AG04450 (cell line): ENCODE measurements at regions not wholly inside any gene's neighbourhood (a gene's known extent, or its start where the extent isn't known, plus 50 kb on each side); places are given as distances from the start of the nearest gene placed in this dataset.

Source experiments
- CTCF ChIA-PET: fragments of 300-600, 350-600 bp; formaldehyde crosslinking; extraction: SDS; loops from one replicate; lab custom pipeline; 2022; ENCODE audit warnings: antibody characterized with exemption, inconsistent platforms; lab: Charles Lee
- POLR2A ChIA-PET: fragments of 350-600 bp; formaldehyde crosslinking; extraction: SDS; loops from one replicate; lab custom pipeline; 2021; ENCODE audit warnings: antibody characterized with exemption, inconsistent platforms; lab: Yijun Ruan, JAX
- DNase-seq: peaks from one replicate; pipeline ENCODE4 v3.0.0-alpha.2; 2011; ENCODE audit warnings: low read depth, low spot score
- H3K27ac ChIP-seq: one replicate; pipeline ENCODE4 v1.5.1; 2012; ENCODE audit warnings: low read depth, low read length, control low read depth
- H3K27me3 ChIP-seq: one replicate; pipeline ENCODE4 v1.6.0; 2012; ENCODE audit warnings: low read length; ENCODE audit not compliant: control insufficient read depth, insufficient read depth
- H3K4me3 ChIP-seq: 2 replicates; pipeline ENCODE4 v1.5.1; 2011; ENCODE audit warnings: mild to moderate bottlenecking, low read depth, low read length, control low read depth
- H3K9me3 ChIP-seq: 2 replicates; pipeline ENCODE4 v1.5.1; 2012; ENCODE audit warnings: low read length; ENCODE audit not compliant: control insufficient read depth, insufficient read depth
- TF ChIP-seq, protein P1 (sequence below): IDR thresholded peaks from 2 replicates; pipeline ENCODE4 v1.5.1; 2011; ENCODE audit warnings: low read depth, low read length, control low read depth, inconsistent platforms

GRCh38 chr12:93128332-93128707 lies 199.2 kb upstream of the EEA1 start:
- CTCF ChIA-PET: interaction anchor here (0.9 to 2.2 kb wide), 4 partner anchors 9 to 268 kb away, joined by 3 to 12 read pairs (median 6); no protein-coding TSS in a partner anchor
- DNase-seq: no peak
- TF ChIP-seq, protein P1, sequence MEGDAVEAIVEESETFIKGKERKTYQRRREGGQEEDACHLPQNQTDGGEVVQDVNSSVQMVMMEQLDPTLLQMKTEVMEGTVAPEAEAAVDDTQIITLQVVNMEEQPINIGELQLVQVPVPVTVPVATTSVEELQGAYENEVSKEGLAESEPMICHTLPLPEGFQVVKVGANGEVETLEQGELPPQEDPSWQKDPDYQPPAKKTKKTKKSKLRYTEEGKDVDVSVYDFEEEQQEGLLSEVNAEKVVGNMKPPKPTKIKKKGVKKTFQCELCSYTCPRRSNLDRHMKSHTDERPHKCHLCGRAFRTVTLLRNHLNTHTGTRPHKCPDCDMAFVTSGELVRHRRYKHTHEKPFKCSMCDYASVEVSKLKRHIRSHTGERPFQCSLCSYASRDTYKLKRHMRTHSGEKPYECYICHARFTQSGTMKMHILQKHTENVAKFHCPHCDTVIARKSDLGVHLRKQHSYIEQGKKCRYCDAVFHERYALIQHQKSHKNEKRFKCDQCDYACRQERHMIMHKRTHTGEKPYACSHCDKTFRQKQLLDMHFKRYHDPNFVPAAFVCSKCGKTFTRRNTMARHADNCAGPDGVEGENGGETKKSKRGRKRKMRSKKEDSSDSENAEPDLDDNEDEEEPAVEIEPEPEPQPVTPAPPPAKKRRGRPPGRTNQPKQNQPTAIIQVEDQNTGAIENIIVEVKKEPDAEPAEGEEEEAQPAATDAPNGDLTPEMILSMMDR: no peak
- Histone ChIP-seq H3K9me3 (no peaks in the 10 kb centered on the region), H3K4me3 (no peak overlapping the region), H3K27me3 (no peaks in the 10 kb centered on the region), H3K27ac (no peak overlapping the region)
- POLR2A ChIA-PET: interaction anchor here (1.3 kb wide), 1 partner anchor 20 kb away, joined by 3 read pairs; no protein-coding TSS in a partner anchor

DNA sequence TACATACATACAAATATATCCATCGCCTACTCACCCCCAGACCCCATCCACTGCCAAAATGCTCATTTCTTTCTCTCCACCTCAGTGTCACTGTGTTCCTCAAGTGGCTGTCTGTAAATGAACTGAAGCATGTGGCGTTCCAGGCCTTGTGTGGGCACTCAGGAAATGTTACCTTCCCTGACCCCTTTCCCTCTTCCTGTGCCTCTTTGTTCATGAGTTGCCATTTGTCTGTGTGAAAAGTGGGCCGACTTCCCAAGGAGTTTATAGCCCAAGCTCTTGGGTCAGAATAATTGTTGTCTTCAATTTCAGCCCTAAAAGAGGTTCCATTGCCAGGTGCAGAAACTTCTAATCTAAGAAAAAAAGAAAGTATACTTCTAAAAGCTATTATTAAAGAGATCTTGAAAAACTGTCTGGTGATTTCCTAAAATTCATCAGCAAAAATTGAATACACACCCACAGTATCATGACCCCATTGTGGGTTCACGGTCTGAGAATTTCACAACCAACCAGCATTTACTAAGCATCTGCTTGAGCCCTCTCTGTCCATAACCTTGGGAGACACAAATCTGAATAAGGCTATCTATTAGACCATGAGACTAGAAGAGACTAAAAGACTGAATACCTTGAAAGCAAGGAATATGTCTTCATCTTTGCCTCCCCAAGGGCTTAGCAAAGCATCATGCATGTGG lies 201.4 kb upstream of the EEA1 start:
- no peaks in the 10 kb centered on the region for H3K27me3 ChIP-seq
- POLR2A ChIA-PET: no interaction called here

GRCh38 chr12:93133361-93133760 lies 204.3 kb upstream of the EEA1 start:
- ChIA-PET CTCF (interaction anchor here (0.5 kb wide), 1 partner anchor 147 kb away, joined by 3 read pairs; no protein-coding TSS in a partner anchor), POLR2A (no interaction called here)
- no peaks in the 10 kb centered on the region for H3K9me3 ChIP-seq
- no peak overlapping the region for H3K4me3 ChIP-seq
- no peak for DNase-seq
- TF ChIP-seq, protein P1: no peak
- H3K27ac ChIP-seq: no peak overlapping the region
- no peaks in the 10 kb centered on the region for H3K27me3 ChIP-seq

More for the DNA sequence above, 201.4 kb upstream of the EEA1 start:
- Histone ChIP-seq H3K4me3 (no peak overlapping the region), H3K9me3 (no peaks in the 10 kb centered on the region), H3K27ac (no peak overlapping the region)
- TF ChIP-seq, protein P1: no peak
- DNase-seq: no peak
- CTCF ChIA-PET: no interaction called here

DNA sequence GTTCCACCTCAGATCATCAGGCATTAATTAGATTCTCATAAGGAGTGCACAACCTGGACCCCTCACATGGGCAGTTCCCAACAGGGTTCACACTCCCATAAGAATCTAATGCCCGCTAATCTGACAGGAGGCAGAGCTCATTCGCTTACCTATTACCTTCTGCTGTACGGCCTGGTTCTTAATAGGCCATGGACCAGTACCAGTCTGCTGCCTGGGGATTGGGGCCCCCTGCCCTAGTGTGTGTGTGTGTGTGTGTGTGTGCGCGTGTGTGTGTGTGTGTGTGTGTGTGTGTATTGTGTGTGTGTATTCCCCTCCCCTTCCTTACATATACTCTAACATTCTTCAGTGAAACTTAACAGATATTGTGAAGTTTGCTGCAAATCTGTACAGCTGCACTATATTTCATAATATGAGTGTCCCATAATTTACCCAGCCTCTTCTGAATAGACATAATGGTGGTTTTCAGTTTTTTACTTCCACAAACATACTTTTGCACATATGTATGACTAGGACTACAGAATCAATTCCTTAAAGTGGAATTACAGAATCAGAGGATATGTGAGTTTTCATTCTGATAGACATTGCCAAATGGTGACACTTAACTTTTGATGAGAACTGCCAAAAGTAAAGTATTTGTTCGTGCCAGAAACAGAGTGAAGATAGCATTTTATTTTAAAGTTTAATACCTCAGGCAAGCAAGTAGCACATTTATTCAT lies 205.2 kb upstream of the EEA1 start:
- no peak for DNase-seq
- no peaks in the 10 kb centered on the region for H3K9me3 ChIP-seq
- CTCF ChIA-PET: interaction anchor here (0.5 kb wide), 1 partner anchor 147 kb away, joined by 3 read pairs; no protein-coding TSS in a partner anchor
- TF ChIP-seq, protein P1: no peak
- no peak overlapping the region for H3K4me3 ChIP-seq
- POLR2A ChIA-PET: no interaction called here
- H3K27ac ChIP-seq: no peak overlapping the region
- no peaks in the 10 kb centered on the region for H3K27me3 ChIP-seq

GRCh38 chr12:93134893-93135285 lies 205.8 kb upstream of the EEA1 start:
- CTCF ChIA-PET: no interaction called here
- Histone ChIP-seq H3K9me3 (no peaks in the 10 kb centered on the region), H3K27me3 (no peaks in the 10 kb centered on the region), H3K27ac (no peak overlapping the region), H3K4me3 (no peak overlapping the region)
- TF ChIP-seq, protein P1: no peak
- DNase-seq: no peak
- POLR2A ChIA-PET: no interaction called here
